NCI-H1436 treated with DMSO at 0.1 percent for 48 hours (cell line): ENCODE measurements at regions not wholly inside any gene's neighbourhood (a gene's known extent, or its start where the extent isn't known, plus 50 kb on each side); places are given as distances from the start of the nearest gene placed in this dataset.

Source experiments
- DNase-seq: peaks from one replicate; lab custom pipeline; 2025; lab: John Stamatoyannopoulos, UW

DNA sequence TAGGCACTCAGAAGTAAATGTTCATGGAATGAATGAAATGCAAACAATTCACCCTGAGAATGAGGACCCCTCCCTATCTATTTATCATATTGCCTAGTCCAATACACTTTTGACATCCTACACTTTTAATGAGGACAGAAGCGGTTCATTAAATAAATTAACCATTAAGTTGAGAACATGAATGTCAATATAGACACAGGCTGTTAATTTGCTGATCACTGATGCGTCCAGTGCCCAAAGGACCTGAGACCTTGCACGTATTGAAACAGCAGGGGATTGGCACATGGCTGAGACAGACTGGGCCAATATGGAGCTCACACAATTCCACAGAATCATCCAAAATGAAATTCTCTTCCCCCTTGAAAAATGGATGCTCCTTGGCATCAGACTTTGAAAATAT lies 430.0 kb downstream of the SLC4A3 start:
- DNase-seq, result no peak

- no peak for DNase-seq
Observed at GRCh38 chr2:220057916-220058315, 430.5 kb downstream of the SLC4A3 start.

GRCh38 chr2:220064111-220065030 lies 436.9 kb downstream of the SLC4A3 start:
- DNase-seq, result no peak

DNA sequence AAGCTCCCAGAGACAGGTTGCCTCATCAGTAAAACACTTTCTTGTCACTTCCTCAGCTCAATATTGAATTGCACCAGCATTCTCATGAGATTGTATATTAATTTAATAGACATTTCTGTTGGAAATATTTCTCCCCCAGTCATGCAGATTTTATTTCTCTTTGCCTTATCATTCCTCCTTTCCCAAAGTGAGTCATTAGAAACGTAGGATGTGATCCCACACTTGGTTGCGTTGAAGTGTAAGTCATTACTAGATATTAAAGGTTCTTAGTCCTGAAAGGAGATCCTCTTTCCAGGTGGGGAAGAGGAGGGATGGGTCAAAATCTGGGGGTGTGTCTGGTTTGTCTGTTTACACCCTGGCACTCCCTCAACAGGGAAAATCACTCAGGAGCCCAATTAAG lies 438.2 kb downstream of the SLC4A3 start:
- DNase-seq, result no peak

DNA sequence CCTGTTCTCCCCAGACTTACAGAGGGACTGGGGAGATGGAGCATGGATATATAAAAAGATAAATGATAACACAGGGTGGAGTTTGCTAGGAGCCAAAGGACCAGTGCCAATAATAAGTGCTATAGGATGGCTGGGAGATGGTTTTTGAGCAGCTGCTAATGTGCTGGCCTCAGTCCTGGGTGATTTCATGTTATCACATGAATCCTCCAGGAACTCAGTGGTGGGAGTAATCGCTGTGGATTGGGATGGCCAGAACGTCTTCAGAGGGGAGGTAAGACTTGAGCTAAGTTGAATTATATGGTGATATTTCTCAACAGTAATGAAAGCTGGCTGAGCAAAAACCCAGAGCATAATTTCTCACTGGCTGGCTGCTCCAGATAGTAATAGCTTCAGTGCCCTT lies 441.4 kb downstream of the SLC4A3 start:
- no peak for DNase-seq

DNA sequence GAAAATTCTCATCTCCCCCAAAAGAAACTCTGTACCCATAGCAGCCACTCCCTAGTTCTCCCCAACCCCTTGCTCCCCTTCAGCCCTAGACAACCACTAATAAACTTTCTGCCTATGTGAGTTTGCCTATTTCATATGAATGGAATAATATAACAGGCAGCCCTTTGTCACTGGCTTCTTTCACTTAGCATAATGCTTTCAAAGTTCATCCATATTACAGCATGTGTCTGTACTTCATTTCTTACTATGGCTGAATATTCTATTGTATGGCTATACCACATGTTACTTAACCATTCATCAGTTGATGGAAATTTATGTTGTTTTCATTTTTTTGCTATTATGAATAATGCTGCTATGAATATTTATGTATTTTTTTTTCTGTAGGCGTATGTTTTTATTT lies 442.9 kb downstream of the SLC4A3 start:
- DNase-seq, result no peak

DNA sequence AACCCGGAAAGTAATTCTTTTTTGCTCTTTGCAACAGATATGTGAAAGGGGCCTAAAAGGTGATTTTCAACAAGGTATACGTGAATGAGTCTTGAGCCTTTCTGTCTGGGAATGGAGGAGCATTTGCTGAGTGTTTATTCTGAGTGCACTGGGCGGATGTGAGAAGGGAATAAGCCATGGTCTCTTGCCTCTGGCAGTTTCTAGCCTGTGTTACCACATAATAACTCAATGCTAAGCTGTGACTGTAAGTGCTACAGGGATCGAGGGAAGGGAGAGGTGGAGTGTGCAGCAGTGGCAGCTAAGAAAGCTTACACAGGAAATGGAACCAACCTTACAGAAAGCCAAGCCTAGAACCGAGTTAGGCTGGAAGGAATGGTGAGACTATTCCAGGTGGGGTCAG lies 444.3 kb downstream of the SLC4A3 start:
- no peak for DNase-seq

GRCh38 chr2:220072669-220073220 lies 445.3 kb downstream of the SLC4A3 start:
- no peak for DNase-seq

DNA sequence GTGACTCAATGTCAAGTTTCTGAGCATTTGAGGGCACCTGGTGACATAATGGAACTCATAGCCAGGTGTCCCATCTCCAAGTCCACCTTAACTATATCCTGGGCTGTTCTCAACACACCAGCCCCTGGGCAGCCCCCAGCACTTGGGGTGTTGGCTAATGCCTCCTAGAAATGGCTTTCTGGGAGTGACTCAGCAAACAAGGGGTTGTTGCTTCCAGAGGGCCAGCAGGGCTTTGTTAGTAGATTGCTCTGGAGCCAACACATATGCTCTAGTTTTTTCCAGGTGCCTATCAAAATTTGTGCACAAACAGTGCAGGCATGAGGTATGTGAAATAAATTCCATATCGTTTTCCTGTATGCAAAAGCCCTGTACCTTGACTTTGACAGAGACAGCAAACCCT lies 448.4 kb downstream of the SLC4A3 start:
- DNase-seq, result no peak

- no peak for DNase-seq
Observed at GRCh38 chr2:220076734-220077133, 449.3 kb downstream of the SLC4A3 start.

DNA sequence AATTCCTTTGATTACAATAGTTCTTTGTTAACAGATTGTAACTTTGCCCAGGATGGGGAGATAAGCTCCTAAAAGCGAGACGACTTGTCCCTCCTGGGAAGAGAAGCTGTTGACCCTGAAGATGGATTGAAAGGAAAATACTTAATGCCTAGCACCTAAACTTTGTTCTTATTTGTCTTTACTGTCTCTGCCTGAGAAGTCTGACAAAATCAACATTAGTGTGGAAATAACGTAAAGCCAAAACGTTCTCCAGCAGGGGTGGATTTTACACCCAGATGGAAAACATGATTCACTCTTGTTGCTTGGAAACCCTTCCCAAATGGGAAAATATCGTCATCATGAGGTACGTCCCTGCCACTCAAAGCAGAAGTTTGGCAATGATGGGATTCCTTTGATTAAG lies 450.1 kb downstream of the SLC4A3 start:
- no peak for DNase-seq

DNA sequence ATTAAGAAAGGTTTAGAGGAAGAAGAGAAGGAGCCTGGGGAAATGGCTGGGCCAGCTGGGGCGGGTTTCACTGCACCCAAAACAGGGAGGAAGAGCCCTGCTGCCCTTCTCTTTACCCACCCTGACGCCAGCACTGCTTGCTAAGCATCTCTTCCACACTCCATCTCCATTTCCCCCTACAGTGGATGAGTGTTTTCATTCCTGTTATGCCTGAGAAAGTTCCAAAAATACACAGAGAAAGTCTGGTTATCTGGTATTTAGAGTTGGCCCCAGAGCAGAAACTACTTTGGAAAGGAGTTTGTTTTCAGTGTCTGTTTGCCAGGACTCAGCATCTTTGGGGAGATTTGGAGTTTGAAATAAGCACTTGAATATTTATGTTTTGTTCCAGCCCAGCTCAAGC lies 451.0 kb downstream of the SLC4A3 start:
- DNase-seq, result no peak

DNA sequence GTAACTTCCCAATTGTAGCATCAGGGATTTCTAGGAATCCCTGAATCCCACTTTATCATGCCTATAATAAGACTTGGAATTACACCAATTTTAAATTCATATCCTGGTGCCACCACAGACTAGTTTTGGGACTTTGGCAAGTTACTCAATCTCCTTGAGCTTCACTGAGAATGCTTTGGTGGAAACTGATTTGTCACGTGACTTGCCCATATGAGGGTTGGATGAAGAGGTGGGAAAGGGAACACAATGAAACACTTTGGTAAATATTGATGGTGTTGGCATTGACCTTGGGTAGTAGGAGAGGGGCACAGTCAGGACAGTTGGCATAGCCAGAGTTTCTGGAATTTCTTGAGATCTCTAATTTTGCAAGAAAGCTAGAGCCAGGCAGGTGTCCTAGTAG lies 452.2 kb downstream of the SLC4A3 start:
- no peak for DNase-seq

- no peak for DNase-seq
Observed at GRCh38 chr2:220081171-220081570, 453.7 kb downstream of the SLC4A3 start.

DNA sequence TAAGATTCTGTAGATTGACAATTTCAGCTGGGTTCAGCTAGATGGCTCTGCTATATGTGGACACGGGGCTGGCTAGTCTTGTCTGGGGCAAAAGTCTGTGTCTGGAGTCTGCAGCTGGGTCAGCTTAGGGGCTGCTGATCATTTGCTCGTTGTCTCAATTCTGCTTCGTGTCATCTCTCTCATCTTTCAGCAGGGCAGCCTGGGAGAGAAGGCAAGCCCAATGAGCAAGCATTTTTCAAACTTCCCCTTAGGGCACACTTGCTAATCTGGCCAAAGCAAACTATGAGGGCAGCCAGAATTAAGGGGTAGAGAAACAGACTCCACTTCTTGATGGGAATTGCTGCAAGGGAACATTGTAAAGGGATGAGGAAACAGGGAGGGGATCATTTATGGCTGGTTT lies 462.6 kb downstream of the SLC4A3 start:
- no peak for DNase-seq

DNA sequence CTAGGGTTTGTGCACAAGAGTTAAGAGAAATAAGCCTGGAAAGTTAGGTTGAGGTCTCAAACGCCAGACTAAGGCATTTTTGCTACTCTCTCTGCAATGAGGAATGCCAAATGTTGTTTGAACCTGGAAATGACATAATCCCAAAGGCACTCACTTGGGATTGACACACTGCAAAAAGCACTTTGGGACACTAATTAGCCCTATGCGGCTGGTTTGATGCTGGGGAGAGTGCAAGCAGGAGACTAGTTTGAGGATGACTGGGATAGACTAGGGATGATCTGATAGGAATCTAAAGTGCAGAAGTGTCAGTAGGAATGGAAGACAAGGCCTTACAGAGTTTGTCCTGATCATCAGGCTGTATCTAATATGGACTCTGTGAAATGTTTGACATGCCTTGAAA lies 469.0 kb downstream of the SLC4A3 start:
- no peak for DNase-seq

- no peak for DNase-seq
Observed at GRCh38 chr2:220101980-220102379, 474.6 kb downstream of the SLC4A3 start.

- no peak for DNase-seq
Observed at GRCh38 chr2:220103596-220103995, 476.2 kb downstream of the SLC4A3 start.

- DNase-seq, result no peak
Observed at GRCh38 chr2:220104871-220105351, 477.5 kb downstream of the SLC4A3 start.

- no peak for DNase-seq
Observed at GRCh38 chr2:220106065-220106464, 478.6 kb downstream of the SLC4A3 start.

DNA sequence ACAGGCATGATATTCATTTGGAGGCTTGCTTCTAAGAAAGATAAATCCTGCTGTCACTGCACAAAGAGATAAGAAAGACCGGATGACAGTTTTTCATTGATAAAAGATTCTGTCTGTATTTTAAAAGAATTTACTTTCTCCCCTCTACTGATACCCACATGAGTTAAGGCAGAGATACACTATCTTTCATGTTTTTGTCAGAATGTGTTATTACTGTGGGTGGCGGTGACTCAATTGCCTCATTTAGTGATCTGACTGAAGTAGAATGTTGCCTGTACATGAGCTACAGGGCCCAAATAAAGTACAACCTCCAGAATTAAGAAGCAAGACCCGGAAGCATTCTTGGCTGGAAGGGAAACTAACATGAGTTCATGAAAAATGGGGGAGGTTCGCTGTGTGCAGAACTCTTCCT lies 480.0 kb downstream of the SLC4A3 start:
- no peak for DNase-seq

DNA sequence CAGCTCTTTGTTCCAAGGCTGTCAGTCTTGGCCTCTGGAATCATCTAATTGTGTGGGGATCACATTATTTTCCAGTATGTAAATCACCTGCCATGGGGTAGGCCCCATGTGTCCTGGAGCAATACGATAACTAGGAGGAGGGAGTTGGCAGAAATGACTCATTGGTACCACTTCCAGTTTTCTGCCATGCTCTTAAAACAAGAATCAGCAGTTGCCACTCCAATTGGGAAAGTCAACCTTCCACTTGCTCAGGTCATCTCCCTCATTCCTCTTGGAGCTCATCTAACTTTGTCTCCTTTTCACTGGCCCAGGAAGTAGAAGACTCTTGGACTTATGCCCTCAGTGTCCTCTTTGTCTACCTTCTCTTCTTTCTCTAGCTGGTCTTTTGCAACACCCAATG lies 487.0 kb downstream of the SLC4A3 start:
- DNase-seq, result no peak

DNA sequence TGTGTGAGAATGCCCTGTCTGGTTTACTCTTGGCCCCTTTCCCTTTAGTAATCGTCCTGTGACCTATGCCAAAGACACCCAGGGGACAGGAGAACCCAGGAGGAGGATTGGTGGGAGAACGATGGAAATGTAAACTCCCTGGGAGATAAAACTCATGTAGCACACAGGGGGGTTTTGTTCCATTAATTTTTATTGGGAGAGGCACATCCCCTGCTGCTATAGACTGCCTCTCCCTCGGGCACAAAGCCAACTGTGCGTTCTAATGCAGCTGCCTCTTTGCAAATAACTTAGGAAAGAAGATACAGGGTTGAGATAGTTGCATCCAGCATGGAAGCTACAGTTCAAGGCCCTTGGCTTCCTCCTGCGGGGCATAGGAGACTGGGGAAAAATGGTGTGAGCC lies 489.6 kb downstream of the SLC4A3 start:
- DNase-seq, result no peak

DNA sequence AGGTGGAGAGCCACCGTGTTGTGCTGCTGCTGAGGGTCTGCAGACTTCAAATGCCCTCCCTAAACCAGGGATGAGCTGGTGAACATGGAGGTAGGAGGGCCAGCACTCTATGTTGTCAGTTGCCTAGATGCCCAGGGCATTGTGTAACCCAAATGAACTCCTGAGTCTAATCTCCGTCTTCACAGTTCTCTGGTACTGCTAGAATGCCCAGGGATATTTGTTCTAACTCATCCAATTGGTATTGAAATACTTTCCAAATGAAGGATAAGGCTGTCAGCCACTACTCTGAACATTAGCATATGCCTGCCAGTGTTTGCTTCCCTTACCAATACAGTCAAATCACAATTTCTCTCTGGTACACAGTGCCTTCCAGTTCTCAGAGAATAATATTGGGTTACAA lies 492.6 kb downstream of the SLC4A3 start:
- no peak for DNase-seq
